ENCODE measurements at regions not wholly inside any gene's neighbourhood (a gene's known extent, or its start where the extent isn't known, plus 50 kb on each side); places are given as distances from the start of the nearest gene placed in this dataset.

DNA sequence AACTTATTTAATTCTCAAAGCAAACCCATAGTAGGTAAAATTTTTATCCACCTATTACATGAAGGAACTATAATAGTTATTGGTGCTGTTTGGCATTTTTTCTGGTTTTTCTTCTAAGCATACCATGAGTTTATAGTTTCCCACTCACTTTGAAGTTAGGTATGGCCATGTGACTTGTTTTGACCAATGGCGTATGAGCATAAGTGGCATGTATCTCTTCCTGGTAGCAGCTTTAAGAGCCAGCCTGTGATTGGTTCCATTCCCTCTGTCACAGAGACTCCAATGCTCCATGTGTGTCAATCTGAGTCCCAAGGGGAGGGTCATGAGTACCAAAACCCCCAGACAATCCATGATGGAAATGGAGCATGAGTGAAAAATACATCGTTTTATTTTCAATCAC is 282.9 kb upstream of the N4BP1 start:
- WGBS, 3 donors, result 91 to 98% (median 97%) methylated on average over 2 of the region's 2 CpGs
- FAIRE-seq, result no peak
- Histone ChIP-seq H3K36me3 (ENCODE audit: control insufficient read depth in 3 of 3, insufficient read depth in 2 of 3, low read depth in 1 of 3, low read length in 3 of 3) (no peaks in the 10 kb centered on the region), H3K4me3 (ENCODE audit: low read depth in 1 of 3, low read length in 3 of 3) (no peak overlapping the region), H3K27ac (ENCODE audit: low read depth in 1 of 3, low read length in 2 of 3) (no peak overlapping the region), H3K9me3 (ENCODE audit: control insufficient read depth in 2 of 2, insufficient read depth in 1 of 2, low read depth in 1 of 2, low read length in 1 of 2) (no peaks in the 10 kb centered on the region), H3K4me1 (ENCODE audit: control insufficient read depth in 3 of 3, insufficient read depth in 2 of 3, low read depth in 1 of 3, low read length in 2 of 3) (no peaks in the 10 kb centered on the region), H3K27me3 (ENCODE audit: control insufficient read depth in 3 of 3, insufficient read depth in 3 of 3, low read length in 3 of 3) (no peaks in the 10 kb centered on the region)
- DNase-seq, result no peak

DNA sequence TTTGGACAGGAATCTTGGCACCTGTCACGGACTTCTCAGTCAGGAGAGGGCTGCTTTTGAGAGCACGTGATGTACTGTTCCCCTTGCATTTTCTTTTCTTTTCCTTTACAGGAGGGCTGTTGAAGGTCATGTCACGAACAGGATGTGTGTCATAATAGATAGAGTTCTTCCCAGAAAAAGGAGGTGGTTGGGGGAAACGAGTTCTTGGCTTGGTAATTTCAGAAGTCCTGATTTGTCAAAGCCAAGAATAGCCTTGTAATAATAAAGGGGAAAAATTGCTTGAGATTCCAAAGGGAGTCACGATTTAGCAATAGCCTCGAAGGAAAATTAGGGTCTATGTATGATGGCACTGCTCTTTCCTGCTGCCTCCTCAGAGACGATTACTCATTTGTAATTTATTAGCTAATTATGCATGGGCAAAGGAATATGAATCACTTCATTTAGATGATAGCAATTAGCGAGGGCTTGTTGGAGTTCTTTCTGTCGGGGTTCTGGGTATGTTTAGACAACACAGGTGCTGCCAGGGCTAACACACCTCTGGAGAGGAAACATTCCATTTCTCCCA is 277.7 kb upstream of the N4BP1 start:
- 47 to 55% (median 51%) methylated on average over 9 of the region's 9 CpGs for WGBS, 3 donors
- Histone ChIP-seq H3K27me3 (ENCODE audit: control insufficient read depth in 3 of 3, insufficient read depth in 3 of 3, low read length in 3 of 3) (no peaks in the 10 kb centered on the region), H3K27ac (ENCODE audit: low read depth in 1 of 3, low read length in 2 of 3) (no peak overlapping the region), H3K4me1 (ENCODE audit: control insufficient read depth in 3 of 3, insufficient read depth in 2 of 3, low read depth in 1 of 3, low read length in 2 of 3) (no peaks in the 10 kb centered on the region), H3K36me3 (ENCODE audit: control insufficient read depth in 3 of 3, insufficient read depth in 2 of 3, low read depth in 1 of 3, low read length in 3 of 3) (no peaks in the 10 kb centered on the region), H3K4me3 (ENCODE audit: low read depth in 1 of 3, low read length in 3 of 3) (no peak overlapping the region), H3K9me3 (ENCODE audit: control insufficient read depth in 2 of 2, insufficient read depth in 1 of 2, low read depth in 1 of 2, low read length in 1 of 2) (no peaks in the 10 kb centered on the region)
- DNase-seq, result no peak
- FAIRE-seq, result no peak

DNA sequence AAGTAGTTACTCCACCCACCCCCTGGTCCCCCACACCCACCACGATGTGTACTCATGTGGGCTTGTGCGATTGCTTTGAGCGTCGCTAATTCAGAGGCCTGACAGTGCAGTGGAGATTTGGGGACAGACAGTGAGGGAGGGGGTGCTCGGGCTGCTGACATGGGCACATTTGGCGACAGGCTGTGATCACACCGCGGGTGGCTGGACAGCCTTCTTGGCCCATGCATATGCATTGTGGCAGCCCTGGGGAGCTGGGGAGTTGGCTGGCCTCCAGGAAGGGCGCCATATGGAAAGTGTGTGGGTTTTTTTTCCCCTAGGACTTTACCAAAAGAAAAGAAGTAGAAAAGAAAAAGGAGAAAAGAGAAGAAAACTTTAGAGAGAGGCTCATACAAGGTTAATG is 275.5 kb upstream of the N4BP1 start:
- Histone ChIP-seq H3K4me1 (ENCODE audit: control insufficient read depth in 3 of 3, insufficient read depth in 2 of 3, low read depth in 1 of 3, low read length in 2 of 3) (no peaks in the 10 kb centered on the region), H3K27me3 (ENCODE audit: control insufficient read depth in 3 of 3, insufficient read depth in 3 of 3, low read length in 3 of 3) (no peaks in the 10 kb centered on the region), H3K4me3 (ENCODE audit: low read depth in 1 of 3, low read length in 3 of 3) (no peak overlapping the region), H3K27ac (ENCODE audit: low read depth in 1 of 3, low read length in 2 of 3) (no peak overlapping the region), H3K9me3 (ENCODE audit: control insufficient read depth in 2 of 2, insufficient read depth in 1 of 2, low read depth in 1 of 2, low read length in 1 of 2) (no peaks in the 10 kb centered on the region), H3K36me3 (ENCODE audit: control insufficient read depth in 3 of 3, insufficient read depth in 2 of 3, low read depth in 1 of 3, low read length in 3 of 3) (no peaks in the 10 kb centered on the region)
- WGBS, 3 donors, result 61 to 66% (median 64%) methylated on average over 9 of the region's 9 CpGs
- DNase-seq (no peak), FAIRE-seq (no peak)

DNA sequence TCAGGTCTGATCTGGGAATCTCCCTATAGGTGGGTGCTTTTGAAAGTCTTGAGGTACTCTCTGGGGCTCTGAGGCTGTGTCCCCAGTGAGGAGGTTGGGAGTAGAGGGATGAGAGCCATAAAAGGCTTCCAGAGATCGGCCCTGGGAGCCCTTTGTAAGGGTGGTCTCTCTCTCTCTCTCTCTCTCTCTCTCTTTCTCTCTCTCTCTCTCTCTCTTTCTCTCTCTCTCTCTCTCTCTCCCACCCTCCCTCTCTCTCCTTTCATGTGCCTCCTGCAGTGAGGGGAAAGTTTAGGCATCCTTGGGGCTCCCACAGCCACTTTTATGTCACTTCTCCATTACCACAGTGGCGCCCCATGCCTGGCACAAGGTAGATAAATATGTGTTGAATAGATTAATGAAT is 271.3 kb upstream of the N4BP1 start:
- Histone ChIP-seq H3K4me3 (ENCODE audit: low read depth in 1 of 3, low read length in 3 of 3) (no peak overlapping the region), H3K27ac (ENCODE audit: low read depth in 1 of 3, low read length in 2 of 3) (no peak overlapping the region), H3K36me3 (ENCODE audit: control insufficient read depth in 3 of 3, insufficient read depth in 2 of 3, low read depth in 1 of 3, low read length in 3 of 3) (no peaks in the 10 kb centered on the region), H3K27me3 (ENCODE audit: control insufficient read depth in 3 of 3, insufficient read depth in 3 of 3, low read length in 3 of 3) (no peaks in the 10 kb centered on the region), H3K4me1 (ENCODE audit: control insufficient read depth in 3 of 3, insufficient read depth in 2 of 3, low read depth in 1 of 3, low read length in 2 of 3) (no peaks in the 10 kb centered on the region), H3K9me3 (ENCODE audit: control insufficient read depth in 2 of 2, insufficient read depth in 1 of 2, low read depth in 1 of 2, low read length in 1 of 2) (no peaks in the 10 kb centered on the region)
- DNase-seq, result no peak
- 70 to 87% (median 86%) methylated on average over 2 of the region's 2 CpGs for WGBS, 3 donors
- FAIRE-seq, result no peak

DNA sequence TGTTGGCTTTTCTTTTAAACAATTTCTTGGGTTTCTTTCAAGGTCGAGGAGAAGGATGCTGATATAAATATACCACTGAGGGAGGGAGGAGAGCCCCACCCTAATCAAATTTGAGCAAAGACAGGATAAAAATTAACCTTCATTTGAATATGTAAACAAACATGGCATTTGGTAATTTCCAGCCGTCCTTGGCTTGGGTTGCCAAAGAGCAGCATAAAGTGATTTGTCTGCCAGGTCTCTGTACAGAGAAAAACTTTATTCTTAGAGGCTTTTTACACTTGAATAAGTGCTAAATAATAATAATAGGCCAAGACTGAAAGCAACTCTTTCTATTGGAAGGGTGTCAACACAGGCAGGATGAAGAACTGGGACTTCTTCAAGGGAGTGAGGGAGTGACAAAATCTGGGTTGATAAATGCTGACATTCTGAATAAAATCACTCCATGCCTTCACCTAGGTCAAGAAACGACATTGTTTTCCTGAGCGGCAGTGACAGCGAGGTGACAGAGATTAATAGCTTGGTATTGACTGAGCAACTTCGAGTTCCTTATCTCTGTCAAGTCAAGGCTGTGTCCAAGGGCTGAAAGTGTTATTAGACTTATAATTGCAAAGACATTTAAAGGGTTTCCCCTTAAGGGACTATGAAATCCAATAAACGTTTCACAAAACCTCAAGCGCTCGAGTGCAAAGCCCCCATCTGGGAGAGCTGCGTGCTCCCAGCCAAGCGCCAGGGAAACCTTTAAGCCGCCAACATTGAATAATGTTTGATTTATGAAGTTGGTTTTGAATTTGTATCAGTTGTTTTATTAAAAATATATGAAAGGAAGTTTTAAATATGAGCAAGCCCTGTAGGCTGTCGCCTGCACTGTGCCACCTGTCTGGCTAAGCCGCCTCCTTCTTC is 269.5 kb upstream of the N4BP1 start:
- H3K27me3 ChIP-seq (ENCODE audit: control insufficient read depth in 3 of 3, insufficient read depth in 3 of 3, low read length in 3 of 3), result no peaks in the 10 kb centered on the region
- no peaks in the 10 kb centered on the region for H3K4me1 ChIP-seq (ENCODE audit: control insufficient read depth in 3 of 3, insufficient read depth in 2 of 3, low read depth in 1 of 3, low read length in 2 of 3)
- 41 to 48% (median 43%) methylated on average over 14 of the region's 14 CpGs for WGBS, 3 donors
- FAIRE-seq, result no peak
- DNase-seq, result no peak
- no peaks in the 10 kb centered on the region for H3K36me3 ChIP-seq (ENCODE audit: control insufficient read depth in 3 of 3, insufficient read depth in 2 of 3, low read depth in 1 of 3, low read length in 3 of 3)
- no peak overlapping the region for H3K4me3 ChIP-seq (ENCODE audit: low read depth in 1 of 3, low read length in 3 of 3)
- H3K27ac ChIP-seq (ENCODE audit: low read depth in 1 of 3, low read length in 2 of 3), result no peak overlapping the region
- no peaks in the 10 kb centered on the region for H3K9me3 ChIP-seq (ENCODE audit: control insufficient read depth in 2 of 2, insufficient read depth in 1 of 2, low read depth in 1 of 2, low read length in 1 of 2)

DNA sequence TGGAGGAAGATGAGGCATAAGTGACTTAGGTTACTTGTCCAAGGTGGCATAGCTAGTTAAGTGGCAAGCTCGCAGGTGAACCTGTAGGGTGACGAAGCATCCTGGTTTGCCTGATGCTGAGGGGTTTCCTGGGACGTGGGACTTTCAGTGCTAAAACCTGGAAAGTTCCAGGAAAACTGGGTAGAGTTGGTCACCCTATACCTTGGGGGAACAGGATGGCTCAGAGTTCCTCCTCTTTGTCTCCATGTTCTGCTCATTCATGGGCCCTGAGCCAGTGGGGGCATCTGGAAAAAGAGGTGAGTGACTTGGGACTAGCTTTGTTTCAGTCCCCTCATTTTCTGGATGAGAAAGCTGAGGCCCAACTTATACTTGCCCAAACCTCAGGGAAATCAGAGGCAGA is 268.0 kb upstream of the N4BP1 start:
- 76 to 88% (median 80%) methylated on average over 3 of the region's 3 CpGs for WGBS, 3 donors
- no peaks in the 10 kb centered on the region for H3K27me3 ChIP-seq (ENCODE audit: control insufficient read depth in 3 of 3, insufficient read depth in 3 of 3, low read length in 3 of 3)

DNA sequence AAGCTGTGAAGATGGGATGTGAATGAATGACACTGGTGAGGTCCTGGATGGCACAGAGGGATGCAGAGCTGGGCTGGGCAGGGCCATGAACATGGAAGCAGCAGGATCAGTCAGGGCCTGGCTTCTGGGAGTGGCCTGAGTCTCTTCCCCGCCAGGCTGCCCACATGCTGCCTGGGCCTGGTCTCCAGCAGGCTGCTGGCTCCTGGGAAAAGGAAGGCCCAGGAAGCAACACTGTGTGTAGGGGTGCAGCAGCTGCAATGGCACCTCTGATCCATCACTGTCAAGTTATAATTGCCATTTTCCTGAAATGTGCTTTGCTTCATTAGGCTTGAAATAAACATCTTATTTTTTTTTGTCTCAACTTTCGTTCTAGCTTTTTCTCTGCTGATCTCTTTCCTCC is 260.2 kb upstream of the N4BP1 start:
- Histone ChIP-seq H3K36me3 (ENCODE audit: control insufficient read depth in 3 of 3, insufficient read depth in 2 of 3, low read depth in 1 of 3, low read length in 3 of 3) (no peaks in the 10 kb centered on the region), H3K27me3 (ENCODE audit: control insufficient read depth in 3 of 3, insufficient read depth in 3 of 3, low read length in 3 of 3) (no peaks in the 10 kb centered on the region), H3K4me3 (ENCODE audit: low read depth in 1 of 3, low read length in 3 of 3) (no peak overlapping the region), H3K4me1 (ENCODE audit: control insufficient read depth in 3 of 3, insufficient read depth in 2 of 3, low read depth in 1 of 3, low read length in 2 of 3) (no peaks in the 10 kb centered on the region), H3K9me3 (ENCODE audit: control insufficient read depth in 2 of 2, insufficient read depth in 1 of 2, low read depth in 1 of 2, low read length in 1 of 2) (no peaks in the 10 kb centered on the region), H3K27ac (ENCODE audit: low read depth in 1 of 3, low read length in 2 of 3) (no peak overlapping the region)
- no peak for DNase-seq
- FAIRE-seq, result no peak
- 55 to 75% (median 70%) methylated on average over 2 of the region's 2 CpGs for WGBS, 3 donors

More for the DNA sequence above, 268.0 kb upstream of the N4BP1 start:
- H3K4me3 ChIP-seq (ENCODE audit: low read depth in 1 of 3, low read length in 3 of 3), result no peak overlapping the region
- DNase-seq, result no peak
- no peaks in the 10 kb centered on the region for H3K36me3 ChIP-seq (ENCODE audit: control insufficient read depth in 3 of 3, insufficient read depth in 2 of 3, low read depth in 1 of 3, low read length in 3 of 3)
- no peak for FAIRE-seq
- H3K9me3 ChIP-seq (ENCODE audit: control insufficient read depth in 2 of 2, insufficient read depth in 1 of 2, low read depth in 1 of 2, low read length in 1 of 2), result no peaks in the 10 kb centered on the region
- H3K27ac ChIP-seq (ENCODE audit: low read depth in 1 of 3, low read length in 2 of 3), result no peak overlapping the region
- H3K4me1 ChIP-seq (ENCODE audit: control insufficient read depth in 3 of 3, insufficient read depth in 2 of 3, low read depth in 1 of 3, low read length in 2 of 3), result no peaks in the 10 kb centered on the region

DNA sequence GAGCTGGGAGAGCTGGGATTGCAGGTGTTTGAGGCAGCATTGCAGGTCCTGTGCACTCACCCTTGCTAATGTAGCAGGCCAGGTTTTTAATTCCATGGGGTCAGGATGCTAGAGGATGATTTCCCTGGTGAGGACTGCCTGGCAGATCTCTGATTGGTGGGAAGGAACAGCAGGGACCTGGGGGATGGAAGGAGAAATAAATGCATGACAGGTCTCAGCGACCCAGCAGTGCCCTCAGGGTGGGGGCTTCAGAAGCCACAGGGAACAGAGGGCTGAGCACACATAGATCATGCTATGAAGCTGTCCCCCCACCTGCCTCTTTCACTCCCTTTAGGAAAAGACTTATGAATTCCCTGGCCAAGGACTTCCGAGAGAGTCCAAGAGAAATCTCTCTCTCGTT is 255.5 kb upstream of the N4BP1 start:
- H3K4me3 ChIP-seq (ENCODE audit: low read depth in 1 of 3, low read length in 3 of 3), result no peak overlapping the region
- H3K36me3 ChIP-seq (ENCODE audit: control insufficient read depth in 3 of 3, insufficient read depth in 2 of 3, low read depth in 1 of 3, low read length in 3 of 3), result no peaks in the 10 kb centered on the region
- FAIRE-seq, result no peak
- no peaks in the 10 kb centered on the region for H3K4me1 ChIP-seq (ENCODE audit: control insufficient read depth in 3 of 3, insufficient read depth in 2 of 3, low read depth in 1 of 3, low read length in 2 of 3)
- no peak overlapping the region for H3K27ac ChIP-seq (ENCODE audit: low read depth in 1 of 3, low read length in 2 of 3)
- 54 to 75% (median 59%) methylated on average over 3 of the region's 3 CpGs for WGBS, 3 donors
- H3K27me3 ChIP-seq (ENCODE audit: control insufficient read depth in 3 of 3, insufficient read depth in 3 of 3, low read length in 3 of 3), result no peaks in the 10 kb centered on the region
- H3K9me3 ChIP-seq (ENCODE audit: control insufficient read depth in 2 of 2, insufficient read depth in 1 of 2, low read depth in 1 of 2, low read length in 1 of 2), result no peaks in the 10 kb centered on the region
- no peak for DNase-seq

All from small intestine (tissue), 7 donors.